ENCODE measurements at regions not wholly inside any gene's neighbourhood (a gene's known extent, or its start where the extent isn't known, plus 50 kb on each side); places are given as distances from the start of the nearest gene placed in this dataset.
"Not testable (repeated sequence)": the region's sequence is repeated elsewhere in the genome, so short reads cannot be mapped to it uniquely, and the experiment has no call there.

DNA sequence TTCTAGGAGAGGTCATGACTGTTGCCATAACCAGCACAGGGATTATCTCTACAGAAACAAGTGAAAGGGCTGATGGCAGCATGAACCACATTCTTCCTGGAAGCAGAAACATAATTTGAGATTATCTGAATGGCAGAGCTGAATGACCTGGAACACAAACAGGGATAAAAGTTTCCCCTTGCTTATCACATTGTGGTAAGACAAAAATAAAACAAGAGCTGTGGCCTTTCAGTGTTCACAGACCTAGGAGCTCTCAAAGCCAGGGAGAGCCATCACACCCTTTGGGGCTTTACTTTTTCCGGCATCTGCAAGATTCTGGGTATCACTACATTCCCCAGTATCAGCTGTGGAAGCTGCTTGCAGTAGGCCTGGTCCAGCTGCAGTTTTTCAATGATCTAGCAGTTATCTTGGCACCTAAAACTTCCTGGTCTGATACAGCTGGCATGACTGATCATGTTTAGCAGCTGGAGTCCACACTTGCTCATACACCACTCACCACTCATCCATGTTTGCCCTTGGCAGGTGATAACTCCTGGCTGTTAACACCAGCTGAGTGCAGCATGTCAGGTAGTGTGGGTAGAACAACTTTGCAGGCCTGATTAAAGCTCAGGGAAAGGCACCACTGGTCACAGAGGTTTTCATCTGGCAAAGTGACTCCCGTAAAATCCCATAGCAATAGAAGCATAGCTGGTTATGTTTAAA lies 163.5 kb downstream of the CDY2A start:
- H3K4me3 ChIP-seq; H3K9me3 ChIP-seq; H3K27me3 ChIP-seq (ENCODE audit: low read depth); H3K36me3 ChIP-seq; ATAC-seq; intact Hi-C loops (cut with DNase I); H3K4me1 ChIP-seq; DNase-seq; H3K27ac ChIP-seq: not testable (repeated sequence)

DNA sequence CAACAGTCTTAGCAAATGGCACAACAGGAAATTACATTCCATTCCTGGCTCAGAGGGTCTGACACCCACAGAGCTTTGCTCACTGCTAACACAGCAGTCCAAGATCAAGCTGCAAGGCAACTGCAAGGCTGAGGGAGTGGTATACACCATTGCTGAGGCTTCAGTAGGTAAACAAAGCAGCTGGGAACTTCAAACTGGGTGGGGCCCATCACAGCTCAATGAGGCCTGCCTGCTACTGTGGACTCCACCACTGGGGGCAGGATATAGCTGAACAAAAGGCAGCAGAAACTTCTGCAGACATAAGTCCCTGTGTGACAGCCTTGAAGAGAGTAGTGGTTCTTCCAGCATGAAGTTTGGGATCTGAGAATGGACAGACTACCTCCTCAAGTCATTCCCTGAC lies 212.0 kb downstream of the CDY2A start:
- ATAC-seq; H3K4me1 ChIP-seq; DNase-seq; H3K36me3 ChIP-seq; intact Hi-C loops (cut with DNase I); H3K4me3 ChIP-seq; H3K9me3 ChIP-seq; H3K27me3 ChIP-seq (ENCODE audit: low read depth); H3K27ac ChIP-seq: not testable (repeated sequence)

DNA sequence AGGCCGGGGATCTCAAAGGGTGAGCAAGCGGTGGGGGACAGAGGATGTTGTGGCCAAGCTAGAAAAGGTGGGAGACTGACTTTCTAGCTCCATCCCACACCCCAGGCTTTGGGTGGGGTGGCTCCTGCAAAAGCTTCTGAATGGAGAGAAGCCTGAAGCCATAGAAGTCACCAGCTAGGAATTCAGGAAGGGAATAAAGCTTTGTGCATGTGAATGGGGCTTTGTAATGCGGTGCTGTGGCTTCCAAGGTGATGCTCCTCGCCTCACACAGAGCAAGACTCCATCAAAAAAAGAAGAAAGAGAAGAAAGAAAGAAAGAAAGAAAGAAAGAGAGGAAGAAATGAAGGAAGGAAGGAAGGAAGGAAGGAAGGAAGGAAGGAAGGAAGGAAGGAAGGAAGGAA lies 237.0 kb downstream of the CDY2A start:
- H3K27me3 ChIP-seq (ENCODE audit: low read depth); H3K27ac ChIP-seq; H3K4me3 ChIP-seq; intact Hi-C loops (cut with DNase I); H3K36me3 ChIP-seq; H3K9me3 ChIP-seq; H3K4me1 ChIP-seq; DNase-seq; ATAC-seq: not testable (repeated sequence)

DNA sequence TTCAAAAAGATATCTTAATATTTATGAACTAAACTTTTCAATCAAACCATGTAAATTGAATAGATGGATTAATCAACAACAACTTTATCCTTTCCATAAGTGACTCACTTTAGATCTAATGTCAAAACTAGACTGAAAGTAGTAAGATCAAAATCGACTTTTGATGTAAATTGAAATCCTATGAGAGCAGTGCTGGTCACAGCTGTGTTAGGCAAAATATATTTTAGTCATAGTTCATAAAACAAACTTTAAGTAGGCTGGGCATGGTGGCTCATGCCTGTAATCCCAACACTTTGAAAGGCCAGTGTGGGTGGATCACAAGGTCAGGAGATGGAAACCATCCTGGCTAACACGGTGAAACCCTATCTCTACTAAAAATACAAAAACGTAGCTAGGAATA lies 245.5 kb downstream of the CDY2A start:
- H3K27me3 ChIP-seq (ENCODE audit: low read depth); H3K9me3 ChIP-seq; H3K27ac ChIP-seq; DNase-seq; H3K36me3 ChIP-seq; ATAC-seq; H3K4me1 ChIP-seq; intact Hi-C loops (cut with DNase I); H3K4me3 ChIP-seq: not testable (repeated sequence)

DNA sequence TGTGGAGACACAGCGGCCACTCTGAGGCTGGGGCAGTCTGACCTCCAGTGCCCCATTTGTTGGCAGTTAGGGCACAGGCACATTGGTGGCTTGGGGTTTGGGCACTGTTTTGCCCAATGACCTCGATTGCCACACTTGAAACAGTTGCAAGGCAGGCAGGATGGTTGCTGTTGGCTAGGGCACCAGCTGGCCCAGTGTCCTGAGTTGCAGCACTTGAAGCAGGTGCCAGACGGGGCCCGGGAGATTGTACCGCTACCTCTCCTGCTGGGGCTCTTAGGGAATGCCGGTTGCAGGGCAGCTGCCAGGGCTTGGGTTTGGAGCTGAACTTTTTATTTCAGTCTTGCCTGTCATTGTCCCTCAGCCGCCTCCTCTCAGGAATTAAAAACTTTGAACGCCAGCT lies 252.2 kb upstream of the HSFY1 start:
- H3K9me3 ChIP-seq; ATAC-seq; H3K27ac ChIP-seq; H3K36me3 ChIP-seq; H3K4me1 ChIP-seq; H3K4me3 ChIP-seq; DNase-seq; intact Hi-C loops (cut with DNase I); H3K27me3 ChIP-seq (ENCODE audit: low read depth): not testable (repeated sequence)

DNA sequence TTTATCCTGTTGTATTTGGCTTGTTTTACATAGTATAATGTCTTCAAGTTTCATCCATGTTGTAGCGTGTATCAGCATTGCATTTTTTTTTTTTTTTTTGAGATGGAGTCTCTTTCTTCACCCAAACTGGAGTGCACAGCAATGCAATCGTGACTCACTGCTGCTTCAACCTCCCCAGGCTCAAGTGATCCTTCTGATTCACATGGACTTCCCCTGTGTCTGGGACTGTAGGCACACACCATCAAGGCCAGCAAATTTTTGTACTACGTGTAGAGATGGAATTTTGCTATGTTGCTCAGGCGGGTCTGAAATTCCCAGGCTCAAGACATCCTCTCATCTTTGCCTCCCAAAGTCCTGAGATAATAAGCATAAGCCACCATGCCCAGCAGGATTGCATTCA lies 248.1 kb upstream of the HSFY1 start:
- H3K36me3 ChIP-seq; DNase-seq; H3K9me3 ChIP-seq; H3K4me1 ChIP-seq; ATAC-seq; H3K27me3 ChIP-seq (ENCODE audit: low read depth); H3K4me3 ChIP-seq; intact Hi-C loops (cut with DNase I); H3K27ac ChIP-seq: not testable (repeated sequence)

DNA sequence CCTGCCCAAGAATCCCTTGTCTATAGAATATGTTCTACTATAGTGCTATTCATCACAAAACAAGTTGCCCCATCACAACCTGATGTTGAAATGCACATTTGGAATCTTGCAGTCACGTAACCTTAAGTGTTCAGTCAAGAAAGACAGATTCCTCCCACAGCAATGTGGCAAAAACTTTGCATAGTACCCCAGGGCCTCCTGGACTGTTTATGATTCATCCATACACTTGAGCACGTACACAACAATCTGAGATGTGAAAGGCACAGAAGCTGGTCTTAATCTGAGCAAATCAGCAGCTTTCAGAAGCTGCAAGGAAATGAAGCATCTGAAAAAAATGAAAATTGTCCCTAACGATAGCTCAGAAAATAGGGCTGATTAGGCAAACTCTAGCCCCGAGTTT lies 240.2 kb upstream of the HSFY1 start:
- H3K9me3 ChIP-seq; H3K27me3 ChIP-seq (ENCODE audit: low read depth); intact Hi-C loops (cut with DNase I); H3K27ac ChIP-seq; DNase-seq; H3K4me1 ChIP-seq; H3K36me3 ChIP-seq; H3K4me3 ChIP-seq; ATAC-seq: not testable (repeated sequence)

DNA sequence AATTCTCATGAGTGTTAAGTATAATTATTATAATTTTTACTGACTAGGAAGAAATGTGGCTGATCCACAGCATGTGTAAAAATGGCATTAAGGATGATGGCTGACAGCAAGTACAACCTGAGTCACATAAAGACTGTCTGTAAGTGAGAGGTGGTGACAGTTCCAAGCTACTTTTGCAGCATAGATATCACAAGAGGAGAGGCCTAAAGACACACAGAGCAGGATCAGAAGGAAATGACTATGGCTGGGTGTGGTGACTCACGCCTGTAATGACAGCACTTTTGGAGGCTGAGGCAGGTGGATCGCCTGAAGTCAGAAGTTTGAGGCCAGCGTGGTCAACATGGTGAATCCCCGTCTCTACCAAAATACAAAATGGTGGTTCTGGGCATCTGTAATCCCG lies 234.7 kb upstream of the HSFY1 start:
- H3K36me3 ChIP-seq; DNase-seq; H3K9me3 ChIP-seq; intact Hi-C loops (cut with DNase I); H3K27ac ChIP-seq; H3K27me3 ChIP-seq (ENCODE audit: low read depth); H3K4me1 ChIP-seq; H3K4me3 ChIP-seq; ATAC-seq: not testable (repeated sequence)

DNA sequence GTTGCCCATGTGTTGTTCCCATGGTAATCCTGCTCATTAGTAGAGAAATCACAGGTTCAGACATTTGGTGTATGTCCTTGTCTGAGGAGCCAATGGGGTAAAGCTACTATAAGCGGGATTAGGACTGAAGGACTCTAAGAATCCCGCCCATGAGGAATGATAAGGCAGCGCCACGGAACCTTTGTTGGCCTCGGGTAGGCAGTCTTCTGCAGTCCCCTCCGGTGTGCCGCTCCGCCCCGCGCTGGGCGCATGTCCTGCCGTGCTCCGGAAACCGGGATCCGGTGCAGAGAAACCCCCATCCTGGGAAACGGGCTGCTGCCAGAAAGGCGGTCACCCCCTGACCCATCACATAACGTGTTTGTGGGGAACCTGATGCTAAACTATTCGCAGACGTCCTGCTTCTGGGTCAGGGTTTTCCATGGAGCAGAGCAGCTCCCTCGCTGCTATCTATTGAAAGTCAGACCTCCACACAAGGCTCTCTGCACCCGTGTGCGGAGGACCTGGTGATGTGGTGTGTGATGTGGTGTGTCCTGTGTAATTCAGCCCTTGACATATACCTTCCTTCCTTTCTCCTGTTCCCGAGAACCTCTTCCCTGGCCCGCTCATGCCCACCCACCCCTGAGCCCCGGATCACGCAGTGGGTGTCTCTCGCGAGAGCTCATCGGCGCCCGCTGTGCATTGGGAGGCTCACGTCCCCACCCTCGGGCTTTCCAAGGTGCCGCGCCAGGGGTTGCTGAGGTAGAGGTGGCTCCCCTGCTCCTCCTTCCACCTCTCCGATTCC lies 220.8 kb upstream of the HSFY1 start:
- DNase-seq; H3K27me3 ChIP-seq (ENCODE audit: low read depth); intact Hi-C loops (cut with DNase I); H3K4me3 ChIP-seq; H3K27ac ChIP-seq; H3K9me3 ChIP-seq; H3K36me3 ChIP-seq; H3K4me1 ChIP-seq: not testable (repeated sequence)
- peak in 1 of 2 donors; percentile 74 for ATAC-seq

DNA sequence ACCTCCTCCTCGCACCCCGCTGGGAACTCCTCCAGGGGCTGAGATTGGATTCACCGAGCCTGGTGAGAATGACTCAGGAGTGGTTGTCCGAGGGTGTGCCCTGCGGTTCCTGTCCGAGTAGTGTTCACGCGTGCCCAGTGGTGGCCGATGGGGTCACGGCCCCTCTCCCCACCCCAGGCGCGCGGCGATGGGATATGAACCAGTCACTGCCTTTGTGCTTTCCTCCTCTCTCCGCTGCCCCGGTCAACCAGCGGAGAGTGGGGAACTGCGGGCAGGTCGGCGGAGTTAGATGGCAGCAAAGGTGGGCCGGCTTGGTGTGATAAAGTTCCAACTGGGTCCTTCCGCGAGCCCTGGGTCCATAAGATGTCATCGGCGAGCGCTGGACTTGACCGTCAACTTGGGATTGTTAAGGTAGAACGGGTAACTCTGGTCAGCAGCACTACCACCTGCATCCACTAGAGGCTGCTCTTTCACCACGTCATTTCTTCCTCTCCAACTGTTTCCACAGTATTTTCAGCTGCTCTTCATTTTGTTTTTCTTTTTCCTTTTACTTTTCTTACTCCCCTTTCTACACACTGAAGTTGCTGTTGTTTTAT lies 220.1 kb upstream of the HSFY1 start:
- H3K27me3 ChIP-seq (ENCODE audit: low read depth); H3K27ac ChIP-seq; H3K36me3 ChIP-seq; H3K9me3 ChIP-seq; H3K4me1 ChIP-seq; DNase-seq; H3K4me3 ChIP-seq; intact Hi-C loops (cut with DNase I): not testable (repeated sequence)
- ATAC-seq = peak in 1 of 2 donors; percentile 93

DNA sequence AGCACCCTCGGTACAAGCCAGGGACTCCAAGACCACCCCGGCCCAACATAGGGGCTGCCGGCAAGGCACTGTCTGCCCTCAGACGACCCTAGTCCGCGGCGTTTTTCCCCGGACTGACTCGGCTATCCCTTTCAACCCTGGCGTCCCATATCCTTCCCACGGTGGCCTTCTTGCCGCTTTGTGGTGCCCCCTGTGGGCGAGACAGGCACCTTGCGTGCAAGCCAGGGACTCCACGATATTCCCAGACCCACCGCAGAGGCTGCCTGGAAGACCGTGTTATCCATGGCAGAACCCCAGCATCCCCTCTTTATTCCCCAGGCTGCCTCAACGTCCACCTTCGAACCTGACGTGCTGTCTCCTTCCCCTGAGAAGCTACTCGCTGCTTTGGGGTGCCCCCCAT lies 204.0 kb upstream of the HSFY1 start:
- H3K4me1 ChIP-seq; DNase-seq; ATAC-seq; H3K4me3 ChIP-seq; H3K9me3 ChIP-seq; H3K27ac ChIP-seq; H3K27me3 ChIP-seq (ENCODE audit: low read depth); H3K36me3 ChIP-seq; intact Hi-C loops (cut with DNase I): not testable (repeated sequence)

Measured in lower lobe of right lung (tissue), 2 donors.